Right kidney (tissue), 1 donor: ENCODE measurements at regions not wholly inside any gene's neighbourhood (a gene's known extent, or its start where the extent isn't known, plus 50 kb on each side); places are given as distances from the start of the nearest gene placed in this dataset.
"Not testable (repeated sequence)": the region's sequence is repeated elsewhere in the genome, so short reads cannot be mapped to it uniquely, and the experiment has no call there.

Experiments
- DNase-seq: peaks from one replicate; pipeline ENCODE4 v3.0.0-alpha.2; 2016

GRCh38 chr18:26650310-26651268, 102.2 kb upstream of the KCTD1 start:
- DNase-seq: no peak

GRCh38 chr18:26649193-26649543, 100.8 kb upstream of the KCTD1 start:
- no peak for DNase-seq

GRCh38 chr18:26648509-26649192, 100.3 kb upstream of the KCTD1 start:
- DNase-seq: no peak

- no peak for DNase-seq
Observed at GRCh38 chr18:26646901-26647300, 98.5 kb upstream of the KCTD1 start.

- no peak for DNase-seq
Observed at GRCh38 chr18:26642440-26643348, 94.3 kb upstream of the KCTD1 start.

GRCh38 chr18:26640541-26640940, 92.2 kb upstream of the KCTD1 start:
- DNase-seq: no peak

- no peak for DNase-seq
Observed at GRCh38 chr18:26639149-26639548, 90.8 kb upstream of the KCTD1 start.

- no peak for DNase-seq
Observed at GRCh38 chr18:26637983-26638382, 89.6 kb upstream of the KCTD1 start.

- no peak for DNase-seq
Observed at GRCh38 chr18:26637324-26637723, 89.0 kb upstream of the KCTD1 start.

- no peak for DNase-seq
Observed at GRCh38 chr18:26635466-26635865, 87.1 kb upstream of the KCTD1 start.

GRCh38 chr18:26634631-26635030, 86.3 kb upstream of the KCTD1 start:
- no peak for DNase-seq

GRCh38 chr18:26631135-26631534, 82.8 kb upstream of the KCTD1 start:
- no peak for DNase-seq

GRCh38 chr18:26630596-26630995, 82.2 kb upstream of the KCTD1 start:
- DNase-seq: no peak

GRCh38 chr18:26628017-26628416, 79.7 kb upstream of the KCTD1 start:
- no peak for DNase-seq

GRCh38 chr18:26624443-26624842, 76.1 kb upstream of the KCTD1 start:
- DNase-seq: no peak

GRCh38 chr18:26623314-26623713, 75.0 kb upstream of the KCTD1 start:
- not testable (repeated sequence) for DNase-seq

GRCh38 chr18:26621161-26622026, 73.0 kb upstream of the KCTD1 start:
- no peak for DNase-seq

GRCh38 chr18:26619350-26619749, 71.0 kb upstream of the KCTD1 start:
- DNase-seq: no peak

GRCh38 chr18:26618135-26618534, 69.8 kb upstream of the KCTD1 start:
- no peak for DNase-seq

- DNase-seq: no peak
Observed at GRCh38 chr18:26617151-26617554, 68.8 kb upstream of the KCTD1 start.

GRCh38 chr18:26614374-26614773, 66.0 kb upstream of the KCTD1 start:
- no peak for DNase-seq
